Vagina (tissue), 2 donors: ENCODE measurements at regions not wholly inside any gene's neighbourhood (a gene's known extent, or its start where the extent isn't known, plus 50 kb on each side); places are given as distances from the start of the nearest gene placed in this dataset.

Experiments used
- CTCF ChIP-seq, 3 experiments: fragments of 450-650 bp in 2 of 3; fragments of 200-600 bp in 1 of 3; sonication (generic) in 1 of 3; IDR thresholded peaks; one replicate each; pipeline ENCODE4 v1.5.1; 2017 to 2019; ENCODE audit warnings: antibody characterized with exemption in 3 of 3, mild to moderate bottlenecking in 2 of 3, moderate library complexity in 2 of 3
- POLR2A ChIP-seq, 2 donors: fragments of 450-650 bp; IDR thresholded peaks; one replicate each; pipeline ENCODE4 v1.6.1; 2017; ENCODE audit warnings: antibody characterized with exemption in 2 of 2, mild to moderate bottlenecking in 2 of 2, moderate library complexity in 2 of 2
- POLR2AphosphoS5 ChIP-seq, 2 donors: sonication (generic); formaldehyde crosslinking; IDR thresholded peaks; one replicate each; pipeline ENCODE4 v1.9.0; 2017; ENCODE audit warnings: antibody characterized with exemption in 2 of 2, mild to moderate bottlenecking in 2 of 2, low read depth in 1 of 2; ENCODE audit not compliant: insufficient read depth in 1 of 2

GRCh38 chr15:97143592-97144376 lies 813.3 kb downstream of the NR2F2 start:
- TF ChIP-seq CTCF (IDR thresholded peaks at IDR 0.05): no peak
- no peak for TF ChIP-seq POLR2AphosphoS5 (IDR thresholded peaks at IDR 0.05; ENCODE audit: insufficient read depth in 1 of 2, low read depth in 1 of 2)
- no peak for TF ChIP-seq POLR2A (IDR thresholded peaks at IDR 0.05)
